Embryonic facial prominence (tissue), 1 donor: ENCODE measurements at regions not wholly inside any gene's neighbourhood (a gene's known extent, or its start where the extent isn't known, plus 50 kb on each side); places are given as distances from the start of the nearest gene placed in this dataset.

Experiments
- DNase-seq: peaks from one replicate; pipeline ENCODE4 v3.0.0-alpha.2; 2016; ENCODE audit errors: extremely low spot score

DNA sequence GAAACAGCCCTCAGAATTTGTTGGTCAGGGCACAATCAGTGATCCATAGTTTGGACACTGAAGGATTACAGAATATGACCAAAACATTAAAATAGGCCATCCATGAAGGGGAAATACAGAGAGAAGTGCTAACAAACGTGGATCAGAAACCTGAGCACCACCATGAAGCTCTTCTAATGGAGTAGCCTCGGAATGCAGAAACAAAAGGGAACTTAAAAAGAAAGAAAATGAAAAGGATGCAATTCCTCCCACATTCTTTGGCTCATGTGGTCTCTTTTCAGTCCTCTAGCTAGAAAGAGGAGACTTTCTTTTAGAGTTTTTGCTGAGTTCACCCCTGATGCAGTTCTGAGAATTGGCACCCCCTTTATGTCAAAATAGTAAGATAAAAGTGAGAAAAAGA is 989.8 kb upstream of the B3GALT2 start:
- no peak for DNase-seq

DNA sequence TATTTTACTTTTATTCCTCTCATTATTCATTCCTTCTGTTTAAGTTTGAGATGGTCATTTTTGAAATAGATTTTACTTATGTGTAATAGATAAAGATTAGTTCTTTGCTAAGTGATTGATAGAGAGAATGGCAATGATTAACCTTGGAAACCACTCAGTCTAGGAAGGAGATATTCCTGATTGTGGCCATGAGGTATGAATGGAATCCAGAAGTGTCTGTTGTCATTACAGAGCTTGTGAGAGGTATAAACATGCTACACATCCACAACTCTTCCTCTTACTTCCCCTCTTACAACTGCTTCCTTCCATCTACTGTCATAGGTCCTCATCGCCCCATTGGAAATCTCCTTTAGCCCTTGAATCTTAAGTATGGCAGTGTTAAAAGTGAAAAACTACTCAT is 988.8 kb upstream of the B3GALT2 start:
- DNase-seq = no peak

DNA sequence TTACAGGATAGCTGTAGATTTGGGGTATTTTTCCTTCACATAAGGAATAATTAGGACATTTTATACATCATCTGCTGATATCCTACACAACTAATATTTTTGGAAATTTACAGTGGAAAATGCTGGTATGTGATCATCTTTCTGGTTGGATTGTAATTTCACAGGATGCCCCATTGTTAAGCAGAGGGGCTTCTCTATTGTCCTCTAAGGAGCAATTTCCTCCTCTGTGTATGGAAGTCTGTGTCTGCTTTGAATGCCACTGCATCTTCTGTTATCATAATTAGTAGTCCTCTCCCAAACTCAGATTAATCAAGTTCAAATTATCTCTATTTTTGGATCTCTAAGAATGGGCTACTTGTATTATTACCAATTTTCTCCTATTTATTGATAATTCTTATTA is 988.1 kb upstream of the B3GALT2 start:
- no peak for DNase-seq

DNA sequence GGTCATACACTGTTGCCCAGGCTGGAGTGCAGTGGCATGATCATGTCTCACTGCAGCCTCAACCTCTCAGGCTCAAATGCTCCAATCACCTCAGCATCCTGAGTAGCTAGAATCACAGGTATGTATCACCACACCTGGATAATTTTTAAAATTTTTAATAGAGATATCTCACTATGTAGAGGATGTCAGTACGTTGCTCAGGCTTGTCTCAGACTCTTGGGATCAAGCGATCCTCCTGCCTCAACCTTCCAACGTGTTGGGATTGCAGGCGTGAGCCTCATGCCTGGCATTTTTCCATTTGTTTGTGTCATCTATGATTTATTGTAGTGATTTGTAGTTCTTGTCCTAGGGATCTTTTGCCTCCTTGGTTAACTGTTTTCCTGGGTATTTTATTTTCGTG is 985.2 kb upstream of the B3GALT2 start:
- no peak for DNase-seq

DNA sequence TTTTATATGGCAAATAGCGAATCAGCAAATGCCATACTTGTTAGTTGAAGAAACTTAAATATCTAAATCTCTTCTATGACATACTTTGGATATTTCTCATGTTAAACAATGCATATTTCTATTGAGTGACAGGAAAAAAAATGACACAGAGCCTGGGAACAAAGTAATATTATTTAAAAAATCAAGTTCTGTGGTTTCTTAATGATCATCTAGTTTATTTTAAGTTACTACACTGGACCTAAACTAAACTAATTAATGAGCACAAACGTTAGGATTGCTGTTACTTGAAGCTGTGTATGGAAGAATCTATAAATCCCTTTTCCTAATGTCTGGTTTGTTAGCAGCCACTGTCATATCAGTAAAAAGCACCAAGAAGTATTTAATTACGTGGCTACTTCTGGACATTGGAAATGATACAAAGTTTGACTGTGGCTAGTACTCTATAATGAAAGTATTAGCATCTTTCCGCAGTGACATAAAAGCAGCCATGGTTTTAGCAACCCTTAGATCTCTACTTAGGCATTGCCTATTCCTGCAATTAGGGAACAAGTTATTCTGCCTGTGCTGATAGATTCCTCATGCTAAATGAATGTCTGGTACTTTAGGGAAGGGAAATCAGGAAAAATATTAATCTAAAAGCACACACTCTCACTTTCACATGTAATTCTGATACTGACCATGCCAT is 981.7 kb upstream of the B3GALT2 start:
- DNase-seq = no peak

DNA sequence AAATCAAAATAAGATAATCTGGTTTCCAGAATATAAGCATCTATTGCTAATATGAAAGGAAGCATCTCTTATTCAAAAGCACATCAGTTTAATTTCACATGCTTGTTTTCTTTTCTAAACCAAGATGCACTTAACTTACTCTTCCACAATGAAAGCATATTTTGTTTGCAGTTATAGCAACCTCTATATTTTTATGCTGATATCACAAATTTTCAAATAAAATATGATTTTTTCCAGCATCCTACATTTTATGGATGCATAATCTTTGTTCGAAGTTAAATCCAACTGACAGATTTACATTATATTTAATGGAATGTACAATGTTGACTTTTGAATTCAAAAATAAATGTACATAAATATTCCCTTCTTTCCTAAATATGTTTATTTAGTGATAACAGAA is 978.3 kb upstream of the B3GALT2 start:
- no peak for DNase-seq

DNA sequence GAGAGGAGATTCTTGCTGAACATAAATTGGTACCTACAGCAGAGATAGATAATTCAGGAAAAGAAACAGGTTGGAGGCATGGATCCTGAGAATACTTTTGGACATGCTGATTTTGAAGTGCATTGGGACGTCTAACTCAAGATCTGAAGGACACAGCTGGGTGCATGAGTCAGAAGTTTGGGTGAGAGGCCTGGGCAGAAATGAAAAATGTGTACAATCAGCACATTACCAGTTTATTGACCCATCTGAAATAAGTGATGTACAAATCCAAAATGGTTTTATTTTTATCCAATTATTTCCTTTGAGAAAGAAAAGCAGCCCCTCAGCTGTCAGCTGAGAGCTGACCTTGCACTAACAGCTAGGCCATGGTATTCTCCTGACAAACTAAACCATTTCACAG is 975.2 kb upstream of the B3GALT2 start:
- DNase-seq = no peak

DNA sequence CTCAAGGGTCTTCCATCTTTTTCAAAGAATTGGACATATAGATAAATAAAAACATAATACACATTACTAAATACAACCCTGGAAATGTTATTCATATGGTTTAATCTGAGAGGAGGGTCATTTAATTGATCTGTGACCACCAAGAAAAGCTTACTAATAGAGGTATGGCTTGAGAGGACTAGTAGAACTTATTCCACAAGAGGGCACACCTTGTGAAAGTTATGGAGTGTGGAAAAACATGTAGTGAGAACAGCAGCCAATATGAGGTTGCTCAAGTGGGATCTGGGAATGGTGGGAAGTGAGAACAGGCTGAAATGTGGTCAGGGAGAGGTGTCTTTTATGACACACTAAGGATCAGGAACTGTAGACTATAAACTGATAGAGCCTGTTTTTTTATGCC is 973.5 kb upstream of the B3GALT2 start:
- no peak for DNase-seq

DNA sequence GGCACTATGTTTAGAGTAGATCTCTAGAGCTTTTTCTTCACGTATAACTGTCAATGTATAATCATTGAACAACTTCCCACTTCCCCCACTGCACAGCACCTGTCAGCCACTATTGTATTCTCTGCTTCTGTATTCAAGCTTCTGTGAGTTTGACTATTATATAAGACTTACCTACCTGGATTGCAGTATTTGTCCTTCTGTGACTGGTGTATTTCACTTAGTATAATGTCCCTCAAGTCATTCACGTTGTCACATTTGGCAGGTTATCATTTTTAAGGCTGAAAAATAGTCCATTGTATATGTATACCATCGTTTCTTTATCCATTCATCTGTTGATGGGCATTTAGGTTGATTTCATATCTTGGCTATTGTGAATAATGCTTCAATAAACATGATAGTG is 969.5 kb upstream of the B3GALT2 start:
- DNase-seq = no peak

DNA sequence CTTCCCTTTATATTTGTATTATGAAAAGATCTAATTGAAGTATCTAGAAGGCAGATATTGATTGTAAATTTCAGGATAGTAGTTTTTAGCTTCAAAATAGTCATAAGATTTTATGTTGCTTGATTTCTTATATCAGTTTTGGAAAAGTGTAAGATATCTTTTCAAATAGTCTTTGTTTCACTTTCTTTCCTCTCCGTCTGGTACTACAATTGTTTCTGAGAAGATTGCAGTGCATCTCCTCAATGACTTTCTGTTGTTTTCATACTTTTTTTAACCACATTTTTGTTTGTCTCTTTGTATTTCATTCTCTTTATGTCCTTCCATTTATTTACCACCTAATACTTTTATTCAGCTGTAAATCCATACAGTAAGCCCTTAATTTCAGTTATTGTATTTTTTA is 964.6 kb upstream of the B3GALT2 start:
- no peak for DNase-seq

DNA sequence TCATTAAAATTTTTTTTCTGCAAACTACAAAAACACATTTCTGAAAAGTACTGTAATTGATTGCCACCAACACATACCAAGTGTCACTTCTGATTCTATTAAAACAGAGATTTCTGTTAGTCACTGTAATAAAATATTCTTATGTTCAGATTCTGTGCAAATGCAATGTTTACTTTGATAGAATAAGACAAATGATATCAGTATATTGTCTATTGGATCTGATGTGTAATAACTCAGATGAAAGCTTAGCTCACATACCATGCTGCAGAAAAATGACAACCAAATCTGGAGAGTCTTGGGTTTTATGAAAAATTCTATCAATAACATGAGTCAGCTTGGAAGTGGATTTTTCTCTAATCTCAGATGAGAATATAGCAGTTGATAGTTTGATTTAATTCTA is 963.8 kb upstream of the B3GALT2 start:
- no peak for DNase-seq

DNA sequence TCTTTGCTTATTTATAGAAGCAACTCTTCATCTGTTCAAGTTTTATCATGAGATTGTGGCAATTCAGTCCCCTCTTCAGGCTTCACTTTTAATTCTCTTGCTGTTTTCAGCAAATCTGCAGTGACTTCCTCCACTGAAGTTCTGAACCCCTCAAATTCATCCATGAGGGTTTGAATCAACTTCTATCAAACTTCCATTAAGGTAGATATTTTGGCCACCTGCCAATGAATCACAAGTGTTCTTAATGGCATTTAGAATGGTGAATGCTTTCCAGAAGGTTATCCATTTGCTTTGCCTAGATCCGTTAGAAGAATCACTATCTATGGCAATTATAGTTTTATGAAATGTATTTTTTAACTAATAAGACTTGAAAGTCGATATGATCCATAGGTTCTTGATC is 946.7 kb upstream of the B3GALT2 start:
- DNase-seq = no peak

DNA sequence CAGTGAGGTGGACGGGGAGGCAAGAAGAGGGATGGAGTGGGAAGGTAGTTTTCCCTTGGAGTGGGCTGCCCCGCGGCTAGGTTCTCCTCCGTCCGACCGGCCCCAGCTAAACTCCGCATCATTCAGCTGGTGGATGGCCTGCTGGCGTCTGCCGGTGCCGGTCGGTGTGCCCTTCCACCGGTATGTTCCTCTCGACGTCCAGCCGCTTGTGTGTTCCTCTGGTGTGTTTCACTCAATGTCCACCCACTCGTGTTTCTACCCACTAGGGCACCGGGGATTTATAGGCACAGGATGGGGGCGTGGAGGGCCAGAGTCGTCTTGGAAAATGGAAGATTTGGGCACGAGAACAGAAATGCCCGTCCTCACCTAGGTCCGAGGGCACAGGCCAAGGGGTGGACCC is 931.7 kb upstream of the B3GALT2 start:
- DNase-seq = no peak

DNA sequence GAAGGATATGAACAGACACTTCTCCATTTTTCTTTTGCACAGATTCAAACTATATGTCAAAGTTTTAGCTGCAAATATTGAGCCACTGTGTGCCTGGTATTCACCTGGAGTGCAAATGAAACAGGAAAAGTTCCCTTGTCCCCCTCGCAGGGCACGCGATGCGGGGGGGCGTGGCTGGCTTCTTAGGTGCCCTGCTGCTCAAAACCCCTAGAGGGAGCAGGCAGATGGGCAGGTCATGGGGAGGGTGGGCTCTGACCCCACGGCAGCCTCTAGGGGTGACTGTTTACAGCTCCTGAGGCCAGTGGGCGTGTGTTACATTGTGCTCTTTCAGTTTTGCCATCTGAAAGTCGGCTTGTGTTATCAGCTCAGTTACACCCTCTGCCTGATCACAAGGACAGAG is 931.2 kb upstream of the B3GALT2 start:
- DNase-seq = no peak

DNA sequence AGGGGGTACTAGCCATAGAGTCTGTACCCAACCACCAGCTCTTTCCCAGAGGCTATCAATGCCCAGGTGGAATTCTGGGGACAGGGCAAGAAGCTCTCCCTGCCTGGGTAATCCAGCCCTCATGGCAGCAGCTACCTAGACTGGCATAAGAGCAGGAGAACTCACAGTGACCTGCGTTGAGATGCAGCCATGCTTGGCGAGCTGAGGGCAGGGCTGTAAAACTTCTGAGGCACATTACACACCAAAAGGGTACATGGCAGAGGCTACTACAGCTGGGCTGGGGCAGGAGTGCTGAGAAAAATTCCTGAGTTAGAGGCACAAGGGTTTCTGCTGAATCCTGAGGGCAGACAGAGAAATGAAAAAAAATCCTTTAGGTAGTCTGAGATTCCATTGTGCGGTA is 927.9 kb upstream of the B3GALT2 start:
- DNase-seq = no peak

DNA sequence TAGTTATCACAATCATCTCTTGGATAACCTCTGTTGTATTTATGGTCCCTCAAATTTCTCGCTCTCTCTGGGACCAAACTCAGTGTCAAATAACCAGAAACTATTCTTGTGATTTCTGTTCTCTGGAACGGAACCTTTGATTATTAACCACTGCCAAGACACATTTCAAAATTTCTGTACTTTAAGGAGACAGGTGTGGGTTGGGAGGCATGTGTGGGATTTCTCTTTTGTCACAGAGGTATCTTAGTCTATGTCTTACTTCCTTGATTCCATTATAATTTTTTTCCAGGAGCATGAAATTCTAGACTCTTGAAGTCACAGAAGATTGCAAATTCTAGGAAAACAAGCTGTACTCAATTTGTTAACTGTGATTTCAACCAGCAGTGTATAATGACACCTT is 919.0 kb upstream of the B3GALT2 start:
- DNase-seq = no peak

DNA sequence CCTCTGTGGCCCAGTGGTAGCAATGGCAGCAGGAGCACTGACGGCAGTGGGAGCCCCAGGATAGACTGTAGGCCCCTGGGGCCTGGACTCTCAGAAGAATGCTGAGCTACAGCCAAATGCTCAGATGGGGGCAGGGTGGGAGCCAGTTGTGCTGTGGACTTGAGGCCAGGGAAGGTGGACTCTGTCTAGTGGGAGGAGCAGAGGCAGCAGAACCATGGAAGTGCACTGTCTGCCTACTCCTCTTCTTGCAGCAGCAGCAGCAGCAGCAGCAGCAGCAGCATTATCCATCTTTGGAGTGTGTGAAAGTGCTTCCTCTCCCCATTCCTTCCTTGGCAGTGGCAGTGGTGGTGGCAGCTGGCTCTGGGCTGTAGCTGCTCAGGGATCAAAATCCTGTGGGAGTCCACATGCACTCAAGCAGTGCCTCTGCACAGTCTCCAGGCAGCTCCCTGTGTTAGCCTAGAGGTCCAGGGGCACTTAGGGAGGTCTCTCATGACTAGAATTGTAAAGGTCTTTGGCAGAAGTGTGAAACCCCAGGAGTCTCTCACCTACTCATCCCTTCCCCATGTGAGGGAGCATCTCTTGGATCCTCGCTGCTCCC is 917.9 kb upstream of the B3GALT2 start:
- DNase-seq = no peak

DNA sequence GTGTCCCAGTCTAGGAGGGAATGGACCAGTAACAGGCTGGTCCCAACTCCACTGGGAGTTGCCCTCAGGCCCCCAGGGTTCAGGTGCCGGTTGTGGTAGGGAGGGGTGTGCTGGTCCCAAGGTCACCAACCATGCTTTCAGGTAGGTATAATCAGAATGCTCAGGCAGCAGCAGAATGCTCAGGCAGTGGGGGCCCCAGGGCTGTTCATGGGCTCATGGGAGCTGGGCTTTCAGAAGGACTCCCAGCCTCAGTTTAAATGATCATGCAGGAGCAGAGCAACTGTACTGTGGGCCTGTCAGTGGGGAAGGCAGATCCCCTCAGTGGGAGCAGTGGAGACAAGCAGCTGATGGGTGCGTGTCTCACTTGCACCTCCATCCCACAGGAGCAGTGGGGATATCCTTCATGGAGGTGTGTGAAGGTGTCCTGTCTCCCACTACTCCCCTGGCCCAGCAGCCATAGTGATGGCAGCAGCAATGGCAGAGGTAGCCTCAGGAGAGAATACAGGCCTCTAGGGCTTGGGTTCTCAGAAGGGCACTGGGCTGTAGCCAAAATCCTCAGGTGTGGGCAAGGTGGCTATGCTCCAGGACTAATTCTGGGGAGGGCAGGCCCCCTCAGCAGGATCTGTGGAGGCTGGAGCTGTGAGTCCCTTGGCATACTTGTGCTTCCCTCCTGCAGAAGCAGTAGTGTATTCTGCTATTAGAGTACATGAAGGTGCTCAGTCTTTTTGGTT is 917.3 kb upstream of the B3GALT2 start:
- DNase-seq = no peak

DNA sequence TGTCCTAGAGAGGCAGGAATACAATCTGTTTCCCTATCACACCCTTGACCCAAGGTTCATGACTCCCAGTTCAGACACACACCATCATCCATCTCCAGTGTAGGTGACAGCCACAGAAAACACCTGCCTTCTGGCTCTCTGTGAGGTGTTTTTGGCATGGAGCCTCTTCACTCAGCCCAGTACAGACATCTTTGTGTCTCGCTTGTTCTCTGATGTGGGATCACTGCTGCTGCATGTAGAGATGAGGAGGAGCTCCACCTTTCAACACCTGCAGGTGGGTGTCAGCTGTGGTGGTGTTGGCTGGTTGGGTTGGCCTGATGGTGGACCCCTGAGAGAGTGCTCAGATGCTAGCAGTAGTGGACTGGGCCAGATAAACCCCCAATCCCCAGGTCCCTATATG is 916.7 kb upstream of the B3GALT2 start:
- no peak for DNase-seq

DNA sequence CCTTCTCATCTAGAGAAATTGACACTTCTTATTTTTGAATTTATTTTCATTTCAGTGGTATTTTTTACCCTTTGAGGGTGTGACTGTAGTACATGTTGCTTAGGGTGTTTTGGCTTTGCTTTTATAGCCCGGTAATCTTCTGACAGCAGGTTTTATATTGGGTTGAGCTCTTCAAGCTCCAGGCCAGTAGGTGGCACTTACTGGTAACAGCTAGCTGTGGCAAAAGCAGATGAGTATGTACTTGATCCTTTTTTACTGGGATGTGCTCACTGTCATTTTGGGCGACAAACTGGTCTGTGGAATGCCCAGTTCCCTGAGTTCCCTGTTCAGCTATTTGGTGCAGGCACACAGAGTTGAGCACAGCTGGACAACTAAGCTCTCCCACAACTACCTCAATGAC is 916.2 kb upstream of the B3GALT2 start:
- no peak for DNase-seq

DNA sequence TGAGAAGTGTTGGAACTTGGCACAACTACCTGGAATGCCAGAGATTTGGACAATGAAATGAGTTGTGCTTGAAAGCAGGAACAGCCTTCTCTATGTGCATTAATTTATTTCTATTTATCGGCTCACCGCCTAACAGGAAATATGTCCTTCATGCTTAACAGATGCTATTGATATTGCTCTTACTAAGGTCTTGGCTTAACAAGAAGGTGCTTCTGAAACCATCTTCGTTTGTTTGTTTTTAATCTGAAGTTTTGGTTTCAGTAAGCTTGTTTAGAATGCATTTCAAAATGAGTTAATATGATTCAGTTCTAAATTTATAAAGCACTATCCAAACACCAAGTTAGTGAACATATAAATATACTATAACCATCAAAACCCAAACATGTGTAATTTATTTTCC is 898.3 kb upstream of the B3GALT2 start:
- DNase-seq = no peak

DNA sequence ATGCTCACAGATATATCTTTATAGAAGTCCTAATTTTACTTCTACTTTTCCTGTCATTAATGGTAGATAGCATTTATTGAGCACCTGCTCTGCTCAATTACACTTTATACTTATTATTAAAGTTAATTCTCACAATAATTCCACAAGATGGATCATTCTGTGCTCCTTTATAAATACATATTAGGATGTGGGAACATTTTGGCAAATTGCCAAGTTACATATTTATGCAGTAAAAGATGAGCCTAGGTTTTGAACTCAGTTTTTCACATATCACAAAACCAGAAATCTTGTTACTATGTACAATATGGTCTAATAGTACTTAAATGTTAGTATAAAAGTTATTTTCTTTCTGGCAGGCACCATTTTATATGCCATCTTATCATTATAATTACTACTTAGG is 895.0 kb upstream of the B3GALT2 start:
- no peak for DNase-seq

DNA sequence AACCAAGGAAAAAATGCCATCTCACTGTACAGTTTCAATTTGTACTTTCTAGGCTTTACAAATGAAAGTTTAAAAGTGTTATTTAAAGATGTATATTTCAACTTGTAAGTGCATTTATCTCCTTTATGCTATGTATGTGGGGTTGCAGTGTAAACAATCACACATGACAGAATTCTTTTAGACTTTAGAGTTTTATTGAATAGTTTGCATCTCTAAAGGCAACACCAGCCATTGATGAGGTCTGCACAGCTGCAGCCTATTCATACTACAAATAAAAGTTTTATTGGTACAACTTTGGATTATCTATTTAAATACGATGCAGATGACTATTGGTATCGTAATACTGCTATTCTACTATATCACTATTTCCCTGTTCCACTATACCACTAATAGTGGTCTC is 894.4 kb upstream of the B3GALT2 start:
- DNase-seq = no peak
